ENCODE measurements at regions not wholly inside any gene's neighbourhood (a gene's known extent, or its start where the extent isn't known, plus 50 kb on each side); places are given as distances from the start of the nearest gene placed in this dataset.

DNA sequence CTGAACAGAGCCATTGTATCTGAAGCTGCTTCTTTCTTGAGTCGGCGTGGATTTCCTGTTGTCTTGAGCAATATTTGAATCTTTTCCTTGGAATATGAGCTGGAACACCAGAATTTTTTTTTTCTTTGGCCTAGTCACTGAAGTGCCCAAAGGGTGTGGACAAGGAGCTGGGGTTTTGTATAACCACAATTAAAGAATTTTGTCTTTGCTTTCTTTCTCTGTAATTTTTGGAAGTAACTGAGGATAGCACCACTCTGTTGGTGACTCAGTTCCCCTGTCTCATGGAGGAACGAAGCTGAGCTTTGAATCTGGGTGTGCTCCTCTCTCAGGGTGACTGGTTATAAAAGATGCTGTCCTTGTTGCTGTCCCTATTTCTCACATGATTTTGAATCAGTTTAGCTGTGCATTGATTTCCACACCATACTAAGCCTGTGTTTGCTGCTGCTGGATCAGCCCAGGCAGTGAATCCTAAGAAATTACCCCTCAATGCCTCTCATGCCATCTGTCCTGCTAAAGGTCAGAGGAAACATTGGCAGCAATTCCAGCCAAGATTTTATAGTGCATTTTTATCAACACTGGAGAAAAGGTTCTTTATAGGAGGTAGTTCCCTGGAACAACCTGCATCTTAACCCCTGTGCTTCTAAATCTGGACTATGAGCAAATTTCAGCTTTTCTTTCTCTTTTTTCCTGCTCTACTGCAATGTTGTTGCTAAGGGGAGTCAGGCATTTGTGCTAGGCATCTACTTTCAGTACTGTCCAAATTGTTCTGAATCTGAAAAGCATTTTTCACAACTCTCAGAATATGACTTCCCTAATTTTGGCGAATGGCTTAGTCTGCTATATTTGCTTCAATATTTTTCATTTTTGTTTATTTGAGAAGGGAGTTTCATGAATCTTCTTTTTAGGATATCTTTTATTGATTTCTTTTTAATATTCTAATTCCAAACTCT lies 540.8 kb downstream of the SOX6 start:
- DNase-seq: no peak

DNA sequence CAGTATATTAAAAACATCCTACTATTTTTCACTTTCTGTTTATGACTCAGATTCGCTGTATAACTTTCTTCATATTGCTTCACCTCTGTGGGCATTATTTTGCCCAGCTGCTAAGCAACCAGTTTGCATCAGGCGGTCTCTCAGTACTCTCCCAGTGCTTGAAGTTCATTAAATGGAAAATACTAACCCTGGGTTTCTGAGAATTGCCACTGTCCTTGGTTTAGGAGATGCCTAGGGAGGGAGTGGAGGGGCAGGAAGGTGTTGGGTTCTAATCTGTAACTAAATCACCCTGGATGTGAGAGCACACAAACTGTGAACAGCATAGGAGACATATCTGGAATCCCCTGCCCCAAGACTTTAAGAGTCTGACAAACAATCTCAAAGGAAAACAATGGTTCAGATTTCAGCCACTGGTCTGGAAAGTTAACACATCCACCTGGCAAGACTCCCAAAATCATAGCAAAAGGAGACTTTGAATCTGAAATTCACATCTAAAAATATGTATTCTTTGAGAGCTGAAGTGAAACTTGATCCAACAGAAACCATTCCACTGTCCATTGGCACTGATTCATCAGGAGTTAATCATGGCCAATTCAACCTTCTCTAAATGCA lies 540.0 kb downstream of the SOX6 start:
- no peak for DNase-seq

DNA sequence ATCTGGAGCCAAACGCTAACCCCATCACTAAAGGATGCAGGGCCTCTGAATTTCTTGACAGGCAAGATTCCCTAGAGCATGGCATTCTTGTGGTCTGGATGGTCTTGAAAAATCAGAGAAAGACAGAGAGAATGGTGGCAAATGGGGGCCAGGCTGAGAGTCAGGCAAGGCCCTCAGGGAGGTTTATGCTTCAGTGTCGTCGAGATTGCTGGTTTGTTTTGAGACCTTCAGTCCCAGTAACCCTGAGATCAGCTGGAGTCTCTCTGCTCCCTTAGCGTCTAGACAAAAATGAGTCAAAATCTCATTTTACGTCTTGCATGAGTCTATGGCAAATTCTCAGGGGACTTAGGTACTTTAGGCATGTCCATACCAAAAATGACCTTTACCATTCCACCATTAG lies 539.3 kb downstream of the SOX6 start:
- no peak for DNase-seq

DNA sequence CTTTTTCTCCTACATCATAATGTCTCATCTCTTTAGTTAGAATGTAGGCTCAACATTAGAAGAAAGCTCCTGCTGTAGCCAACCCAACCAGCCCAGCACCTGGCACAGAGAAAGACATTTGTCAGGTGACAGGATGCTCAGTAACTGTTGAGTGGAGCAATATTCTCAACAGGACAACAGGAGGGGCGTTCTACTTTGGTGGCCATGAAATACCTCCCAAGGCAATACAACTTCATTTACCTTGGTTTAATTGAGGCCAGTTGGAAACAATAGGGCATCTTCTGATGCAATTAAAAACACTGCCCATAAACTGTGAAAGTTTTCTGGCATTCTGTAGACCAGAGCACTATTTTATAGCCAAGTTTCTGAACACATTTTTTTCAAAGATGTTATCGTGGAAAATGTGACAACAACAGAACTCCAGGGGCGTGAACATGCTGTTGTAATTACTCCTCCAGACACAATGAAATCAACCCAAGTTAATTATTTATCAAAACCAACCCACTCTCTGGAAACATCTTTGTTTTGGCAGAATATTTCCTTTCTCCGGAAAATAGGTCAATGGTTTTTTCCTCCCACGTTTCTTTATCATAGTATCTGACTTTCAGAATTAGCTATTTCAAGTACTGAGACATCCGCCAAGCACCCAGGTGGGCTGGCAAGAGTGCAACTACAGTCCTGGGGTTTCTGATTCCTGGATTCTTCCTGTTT lies 538.1 kb downstream of the SOX6 start:
- DNase-seq: no peak

DNA sequence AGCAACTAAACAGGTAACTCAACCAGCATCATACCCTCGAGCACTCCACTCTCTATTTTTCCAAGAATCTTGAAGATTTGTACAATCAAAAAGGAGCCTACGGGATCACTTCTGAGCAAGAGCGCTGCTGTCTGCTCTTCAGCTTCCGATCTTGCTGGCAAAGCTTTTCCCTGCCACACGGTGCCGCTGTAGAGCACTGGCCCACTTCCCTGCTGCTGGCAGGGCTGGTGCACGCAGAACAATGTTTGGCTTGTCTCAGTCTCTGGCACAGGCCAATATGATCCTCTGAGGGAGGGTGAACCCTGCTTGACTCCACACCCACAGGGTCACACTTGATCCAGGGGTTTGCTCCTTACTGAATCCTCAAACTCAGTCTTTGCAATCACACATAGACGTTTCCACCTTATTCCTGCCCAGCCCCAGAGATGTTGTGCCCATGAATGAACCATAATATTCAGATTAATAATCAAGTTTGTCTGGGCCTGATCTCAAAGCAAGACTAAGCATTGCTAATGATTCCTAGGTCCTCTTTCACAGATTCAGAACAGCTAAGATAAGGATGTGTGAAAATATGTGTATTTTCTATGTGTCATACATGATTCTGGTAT lies 536.6 kb downstream of the SOX6 start:
- no peak for DNase-seq

DNA sequence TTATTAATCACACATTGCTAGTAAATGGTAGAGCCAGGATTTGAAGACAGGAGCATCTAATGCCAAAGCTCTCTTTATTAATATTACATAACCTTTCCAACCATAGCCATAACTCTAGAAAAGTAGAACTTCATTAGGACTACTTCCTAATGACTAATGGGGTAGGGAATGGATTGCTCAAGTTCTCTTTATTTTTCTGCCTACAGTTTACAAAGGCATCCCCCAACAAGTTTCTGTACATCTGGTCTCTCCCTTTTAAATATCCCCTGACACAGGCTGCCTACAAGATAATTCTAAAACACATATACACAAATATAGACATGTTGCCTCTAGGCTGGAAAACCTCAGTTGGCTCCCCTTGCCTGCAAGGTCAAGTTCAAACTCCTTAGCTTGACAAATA lies 534.9 kb downstream of the SOX6 start:
- DNase-seq: no peak

DNA sequence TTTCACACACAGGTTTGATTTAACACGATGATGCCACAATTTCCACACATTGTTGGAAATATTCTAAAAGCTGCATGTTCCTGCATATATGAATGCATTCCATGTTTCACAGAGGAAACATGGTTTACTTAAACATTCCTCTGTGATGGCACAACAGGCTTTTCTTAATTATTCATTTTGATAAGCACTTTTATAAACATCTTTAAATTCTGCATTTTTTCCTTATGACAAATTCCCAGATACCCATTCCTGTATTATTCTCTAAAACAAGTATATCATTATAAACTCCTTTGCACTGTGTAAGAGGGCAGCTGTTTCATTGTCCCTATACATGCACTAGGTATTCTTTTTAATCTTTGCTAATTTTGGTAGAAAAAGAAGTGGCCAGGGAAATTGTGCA lies 532.3 kb downstream of the SOX6 start:
- DNase-seq: no peak

DNA sequence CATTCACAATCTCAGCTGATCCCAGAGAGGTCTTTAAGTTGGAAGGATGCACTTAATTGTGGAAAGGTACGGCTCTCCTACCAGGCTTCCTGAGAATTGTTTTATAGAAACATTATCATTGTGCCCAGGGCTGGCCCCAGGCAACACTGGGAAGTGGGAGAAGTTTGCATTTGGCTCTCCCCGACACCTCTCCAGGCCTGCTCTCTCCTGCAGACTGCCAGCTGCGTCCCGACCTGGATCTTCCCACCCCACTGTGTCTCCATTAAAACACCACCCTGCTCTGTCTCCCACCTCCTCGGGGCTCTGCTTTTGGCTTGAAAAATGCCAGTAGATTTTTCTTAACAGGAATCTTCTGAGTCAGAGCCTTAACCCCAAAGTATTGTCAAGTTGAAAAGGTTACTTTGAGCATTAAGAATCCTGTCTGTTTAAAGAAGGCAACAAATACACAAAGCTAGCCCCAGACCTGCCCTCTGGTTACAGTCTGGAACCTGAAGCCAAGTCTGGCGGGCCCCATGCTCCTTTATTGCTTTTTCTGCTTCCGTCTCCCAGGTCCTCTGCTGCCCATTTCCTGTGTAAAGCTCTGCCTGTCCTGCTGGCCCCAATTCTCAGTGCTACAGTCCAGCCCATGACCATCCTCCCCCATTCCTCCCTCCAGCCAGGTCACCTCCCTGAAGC lies 530.2 kb downstream of the SOX6 start:
- DNase-seq: no peak

DNA sequence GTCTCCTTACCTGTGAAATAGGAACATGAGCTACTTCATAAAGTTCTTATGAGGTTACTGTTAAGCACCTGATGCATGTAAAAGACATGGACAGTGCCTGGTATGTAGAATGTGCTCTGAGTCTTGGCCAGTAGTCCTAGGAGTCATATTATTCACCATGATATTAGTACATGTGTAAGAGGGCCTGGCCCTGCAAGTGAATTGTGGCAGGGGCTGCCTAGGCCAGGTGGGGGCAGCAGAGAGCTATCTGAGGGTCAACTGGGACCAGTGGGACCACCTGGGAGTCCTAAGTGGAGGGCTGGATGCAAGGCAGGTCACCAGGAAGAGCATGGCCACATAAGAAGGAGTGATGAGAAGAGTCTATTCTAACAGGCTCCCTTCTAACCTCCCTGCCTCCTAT lies 529.5 kb downstream of the SOX6 start:
- DNase-seq: no peak

DNA sequence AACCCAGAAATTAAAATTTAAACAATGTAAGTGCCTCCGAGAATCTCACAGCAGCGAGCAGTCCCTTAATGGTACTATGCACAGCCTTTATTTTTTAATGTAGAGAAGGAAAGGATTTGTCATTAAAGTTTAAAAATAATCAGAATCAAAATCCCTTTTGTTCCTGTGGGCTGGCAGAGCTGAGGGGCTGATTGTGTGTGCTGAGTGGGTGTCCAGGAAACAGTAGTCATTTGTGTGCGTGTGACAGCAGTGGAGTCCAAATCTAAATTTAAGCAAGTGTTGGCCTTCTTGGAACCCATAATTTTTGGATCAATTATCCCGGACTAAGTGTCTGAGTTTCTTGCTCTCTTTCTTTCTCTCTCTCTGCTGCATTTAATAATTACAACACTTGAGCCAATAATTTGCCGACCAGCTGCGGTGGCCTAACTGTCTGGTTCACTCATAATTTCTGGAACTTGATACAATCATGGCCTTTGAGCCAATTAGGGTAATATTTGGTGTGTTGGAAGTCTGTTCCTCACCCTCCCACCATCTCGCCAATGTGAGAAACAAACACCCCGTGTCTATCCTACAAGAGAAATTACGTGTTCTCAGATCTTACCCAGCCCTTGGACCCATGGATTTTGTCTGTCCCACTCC lies 528.0 kb downstream of the SOX6 start:
- DNase-seq: no peak

DNA sequence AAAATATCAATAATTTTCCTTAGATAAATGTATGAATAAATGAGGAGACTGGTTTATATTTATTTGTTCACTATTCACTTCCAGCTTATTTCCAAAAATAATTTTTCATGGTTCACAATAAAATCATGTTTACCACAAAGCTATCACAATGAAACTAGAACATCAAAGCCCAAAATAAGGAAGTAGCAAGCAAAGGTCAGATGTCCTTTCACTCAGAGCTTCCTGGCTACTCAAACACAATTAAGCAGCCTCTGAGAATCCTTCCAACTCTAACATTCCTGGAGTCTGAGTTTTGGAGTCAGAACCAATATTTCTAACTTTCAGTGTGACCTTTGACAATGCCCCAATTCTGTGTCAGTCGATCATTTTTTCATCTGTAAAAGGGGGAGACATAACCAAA lies 527.0 kb downstream of the SOX6 start:
- DNase-seq: no peak

DNA sequence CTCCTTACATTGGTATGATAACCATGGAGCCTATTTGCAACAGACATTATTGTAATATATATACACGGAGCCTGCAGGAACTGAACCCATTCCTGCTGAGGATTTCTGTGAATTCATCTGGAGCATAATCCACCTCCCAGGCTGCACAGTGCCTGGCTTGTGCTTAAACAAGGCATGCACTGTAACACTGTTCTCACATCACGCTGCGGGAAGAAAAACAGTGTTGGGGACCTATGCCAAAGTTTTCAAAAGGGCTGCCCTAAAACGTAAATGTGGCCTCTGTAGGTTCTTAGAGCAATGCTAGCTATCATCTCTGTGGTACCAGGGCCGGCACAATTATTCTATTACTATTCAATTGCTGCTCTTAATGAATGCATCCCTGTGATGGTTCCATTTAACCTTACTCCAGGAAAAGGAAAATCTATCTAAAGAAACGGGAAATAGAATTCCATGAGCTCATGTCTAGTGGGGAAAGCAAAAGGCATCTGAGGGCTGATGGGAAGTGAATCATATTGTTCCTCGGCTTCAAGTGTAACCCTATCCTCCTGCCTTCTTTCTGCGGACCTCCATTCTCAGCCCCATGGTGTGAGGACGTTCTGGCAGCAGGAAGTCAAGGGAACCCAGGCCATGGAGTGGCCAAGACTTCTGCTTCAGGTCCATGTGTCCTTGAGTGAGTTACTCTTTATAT lies 525.5 kb downstream of the SOX6 start:
- DNase-seq: no peak

DNA sequence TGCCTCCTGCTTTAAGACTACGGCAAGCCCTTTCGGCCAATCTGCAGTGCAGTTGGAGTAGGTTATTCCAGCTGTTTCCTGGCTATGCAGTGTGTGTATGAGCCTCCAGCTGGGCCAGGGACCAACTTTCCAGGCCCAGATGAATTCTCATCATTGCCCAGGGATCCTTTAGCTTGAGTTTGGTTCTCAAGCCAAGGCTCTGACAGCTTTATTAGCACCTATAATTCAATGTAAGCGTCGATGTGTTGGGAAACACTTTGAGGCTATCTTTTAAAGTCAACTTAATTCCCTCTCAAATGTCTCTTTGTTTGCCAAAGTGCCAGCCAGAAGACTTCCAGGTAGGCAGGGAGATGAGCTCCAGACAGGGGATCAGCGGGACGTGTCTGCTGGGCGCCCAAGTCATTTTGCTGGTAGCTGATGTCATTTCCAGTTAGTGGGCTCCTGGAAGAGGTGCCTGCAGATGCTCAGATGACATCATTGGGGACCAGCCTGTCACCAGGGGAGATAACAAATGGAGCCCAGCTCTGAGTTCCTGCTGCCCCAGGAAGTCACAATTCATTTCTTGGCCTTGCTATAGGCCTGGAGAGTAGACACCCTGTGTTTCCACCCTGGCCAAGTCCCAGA lies 520.4 kb downstream of the SOX6 start:
- peak; percentile 62 for DNase-seq

DNA sequence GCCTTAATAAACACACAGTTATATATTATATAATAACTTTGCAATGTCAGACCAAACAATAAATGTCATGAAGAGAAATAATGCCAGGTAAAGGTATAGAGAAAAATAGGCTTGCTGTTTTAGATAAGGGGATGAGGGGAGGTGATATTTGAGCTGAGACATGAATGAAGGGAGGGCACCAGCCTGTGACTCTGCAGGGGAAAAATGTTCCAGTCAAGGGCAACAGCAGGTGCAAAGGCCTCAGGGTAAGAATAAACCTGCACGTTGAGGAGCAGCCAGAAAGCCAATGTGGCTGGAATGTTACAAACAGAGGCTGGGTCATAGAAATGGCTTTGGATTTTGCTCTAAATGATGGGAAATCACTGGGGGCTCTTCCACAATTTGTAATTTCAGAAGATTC lies 519.6 kb downstream of the SOX6 start:
- DNase-seq: no peak

DNA sequence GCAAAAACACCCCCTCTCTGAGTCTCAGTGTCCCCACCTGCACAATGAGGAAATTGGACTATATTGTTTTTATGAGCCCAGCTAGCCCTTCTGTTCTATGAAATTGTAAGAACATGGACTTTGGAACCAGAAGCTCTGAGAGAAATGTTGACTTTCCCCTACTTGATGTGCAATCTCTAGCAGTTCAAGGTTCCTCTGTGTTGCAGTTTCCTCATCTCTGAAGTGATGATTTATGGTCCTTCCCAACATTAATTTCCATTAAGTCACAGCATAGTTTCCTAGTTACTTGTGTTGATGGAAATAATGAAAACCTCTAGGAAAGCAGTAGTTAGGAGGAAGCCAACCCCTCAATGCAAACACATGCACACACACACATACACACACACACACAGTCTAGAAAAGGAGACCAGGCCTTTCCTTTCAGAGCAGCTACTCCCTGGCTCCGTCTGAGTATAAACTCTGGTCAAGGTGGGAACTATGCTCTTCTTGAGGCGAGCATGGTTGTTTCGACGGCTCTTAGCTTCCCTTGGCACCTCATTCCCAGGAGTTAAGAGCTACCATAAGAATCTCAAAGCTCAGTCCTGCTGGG lies 518.4 kb downstream of the SOX6 start:
- no peak for DNase-seq

DNA sequence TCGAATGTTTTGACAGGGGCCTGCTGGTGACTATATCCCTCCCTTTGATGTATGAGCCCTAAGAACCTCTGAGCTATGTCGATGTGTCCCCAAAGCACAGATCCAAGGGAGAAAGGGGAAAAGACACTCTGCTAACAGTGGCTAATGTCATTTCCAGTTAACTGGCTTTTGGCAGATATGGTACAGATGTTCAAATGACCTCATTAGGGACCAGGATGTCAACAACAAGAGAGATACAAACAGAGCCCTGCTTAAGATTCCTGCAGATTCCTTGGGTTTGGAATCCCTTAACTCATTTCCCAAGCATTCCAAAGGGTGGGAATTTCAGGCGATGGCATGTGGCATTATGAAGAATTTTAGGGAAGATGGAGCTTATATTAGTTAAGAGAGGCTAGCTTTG lies 517.3 kb downstream of the SOX6 start:
- no peak for DNase-seq

DNA sequence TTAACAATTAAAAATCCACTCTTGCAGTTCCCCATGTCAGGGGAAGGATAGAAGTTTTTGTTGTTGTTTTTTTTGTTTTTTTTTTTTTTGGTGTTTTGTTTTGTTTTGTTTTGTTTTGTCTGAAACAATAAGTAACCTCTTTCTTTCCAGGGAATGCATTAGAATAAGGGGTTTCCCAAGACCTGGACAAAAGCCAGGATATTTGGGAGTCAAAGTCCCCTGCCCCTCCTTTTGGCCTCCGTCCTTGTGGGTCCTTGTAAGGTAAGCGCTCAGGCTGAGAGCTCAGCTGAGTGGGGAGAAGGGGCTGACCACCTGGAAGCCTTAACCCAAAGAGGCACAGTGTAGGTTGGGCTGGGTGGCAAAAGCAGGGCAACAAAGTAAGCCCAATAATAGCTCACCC lies 515.4 kb downstream of the SOX6 start:
- DNase-seq: no peak

DNA sequence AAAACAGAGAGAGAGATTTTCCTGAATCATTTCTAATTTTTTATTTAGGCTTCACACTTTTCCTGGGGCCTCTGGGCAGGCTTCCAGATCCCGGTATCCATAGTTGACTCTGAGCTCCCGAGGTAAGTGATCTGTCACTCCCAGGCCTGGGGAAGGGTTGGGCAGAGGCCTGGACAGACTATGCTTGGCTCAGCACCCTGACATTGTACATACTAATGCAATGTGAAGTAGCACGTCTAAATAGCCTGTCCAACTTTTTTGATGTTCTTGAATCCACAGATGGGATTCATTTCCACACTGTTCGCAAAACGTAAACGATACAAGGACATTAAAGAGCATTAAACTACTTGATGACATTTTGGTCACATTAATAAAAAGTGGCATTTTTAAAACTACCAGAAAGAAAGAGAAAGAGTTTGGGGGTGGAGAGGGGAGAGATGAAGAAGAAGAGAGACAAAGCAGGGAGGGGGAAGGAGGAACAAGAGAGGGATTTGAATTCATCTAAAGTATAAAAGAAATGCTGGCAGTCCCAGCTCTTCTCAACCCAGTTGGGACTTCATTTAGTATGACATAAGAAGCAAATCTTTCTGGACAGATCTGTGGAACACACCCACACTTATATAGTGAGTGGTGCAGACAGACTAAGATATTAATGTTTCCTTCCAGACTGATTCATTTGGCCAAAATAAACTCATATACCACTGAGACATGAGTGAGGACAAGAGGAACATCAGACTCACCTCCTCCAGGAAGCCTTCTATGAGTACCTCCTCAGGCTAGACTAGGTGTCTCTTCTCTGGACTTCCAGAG lies 514.2 kb downstream of the SOX6 start:
- DNase-seq: no peak

DNA sequence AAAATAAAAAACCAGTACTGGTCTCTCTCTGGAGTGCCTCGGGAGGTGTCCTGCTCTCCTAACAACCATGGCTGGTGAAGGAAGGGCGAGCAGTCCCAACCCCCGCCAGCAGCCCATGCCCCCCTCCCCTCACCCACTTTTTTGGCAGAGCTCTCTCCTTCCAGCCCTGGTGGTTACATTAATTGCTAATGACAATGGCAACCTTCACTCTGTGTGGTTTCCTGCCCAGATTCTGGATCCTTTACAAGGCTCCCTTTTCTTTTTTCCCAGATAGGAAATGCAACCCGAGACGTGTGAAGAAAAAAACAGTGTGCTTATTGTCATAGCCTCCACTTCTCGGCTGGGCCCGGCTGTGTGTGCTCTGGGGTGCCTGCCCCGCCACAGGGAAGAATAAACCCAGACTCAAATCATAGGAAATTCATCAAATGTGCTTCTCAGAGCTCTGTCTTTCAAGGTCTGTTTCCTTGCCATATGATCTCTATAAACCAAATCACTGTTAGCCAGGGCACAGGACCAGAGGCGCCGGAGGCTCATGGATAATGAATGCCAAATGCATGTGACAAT lies 513.0 kb downstream of the SOX6 start:
- no peak for DNase-seq

Data from renal pelvis (tissue), 1 donor.